CD14-positive monocyte (primary cell): ENCODE measurements at regions not wholly inside any gene's neighbourhood (a gene's known extent, or its start where the extent isn't known, plus 50 kb on each side); places are given as distances from the start of the nearest gene placed in this dataset.

ENCODE experiments used
- DNase-seq, 3 donors: peaks; one replicate each; pipeline ENCODE4 v3.0.0-alpha.2; 2011 to 2022
- H2AFZ ChIP-seq: 2 replicates; pipeline ENCODE4 v1.6.0; 2012; ENCODE audit warnings: mild to moderate bottlenecking, low read depth, low read length, inconsistent platforms; ENCODE audit not compliant: insufficient read depth, poor library complexity, severe bottlenecking
- H3K27ac ChIP-seq, 2 donors: 1 replicate in 1 of 2; 2 replicates in 1 of 2; pipeline ENCODE4 v1.5.1; 2012 to 2013; ENCODE audit warnings: low read length in 2 of 2, control low read depth in 1 of 2, inconsistent platforms in 1 of 2, low read depth in 1 of 2, mild to moderate bottlenecking in 1 of 2
- H3K27me3 ChIP-seq, 2 donors: one replicate each; pipeline versions ENCODE4 v1.6.0 to v1.6.1; 2011 to 2013; ENCODE audit warnings: low read length in 2 of 2; ENCODE audit not compliant: control insufficient read depth in 2 of 2, insufficient read depth in 2 of 2
- H3K36me3 ChIP-seq, 2 donors: replicated peaks in 1 of 2; 1 replicate in 1 of 2; 2 replicates in 1 of 2; pipeline versions ENCODE4 v1.5.1 to v1.6.1; 2012 to 2013; ENCODE audit warnings: low read length in 2 of 2, control low read depth in 1 of 2, inconsistent platforms in 1 of 2, mild to moderate bottlenecking in 1 of 2; ENCODE audit not compliant: insufficient read depth in 2 of 2, control insufficient read depth in 1 of 2
- H3K4me1 ChIP-seq, 2 donors: 1 replicate in 1 of 2; 2 replicates in 1 of 2; pipeline versions ENCODE4 v1.5.1 to v1.6.1; 2012 to 2013; ENCODE audit warnings: low read length in 2 of 2, control low read depth in 1 of 2, inconsistent platforms in 1 of 2, mild to moderate bottlenecking in 1 of 2, moderate library complexity in 1 of 2; ENCODE audit not compliant: insufficient read depth in 2 of 2, control insufficient read depth in 1 of 2
- H3K4me2 ChIP-seq: replicated peaks from 2 replicates; pipeline ENCODE3; 2012; ENCODE audit warnings: low read length, moderate library complexity, mild to moderate bottlenecking; ENCODE audit not compliant: poor library complexity, severe bottlenecking; ENCODE audit errors: extremely low read depth
- H3K4me3 ChIP-seq, 3 experiments: fragments of 200-600 bp in 1 of 3; sonication (generic) in 1 of 3; replicated peaks in 1 of 3; 1 replicate in 2 of 3; 2 replicates in 1 of 3; pipeline ENCODE4 v1.5.1; 2011 to 2013; ENCODE audit warnings: low read length in 3 of 3, mild to moderate bottlenecking in 3 of 3, control low read depth in 2 of 3, low read depth in 2 of 3, inconsistent platforms in 1 of 3, moderate library complexity in 1 of 3
- H3K79me2 ChIP-seq: 2 replicates; pipeline ENCODE4 v1.6.0; 2012; ENCODE audit warnings: mild to moderate bottlenecking, control low read depth, inconsistent platforms, low read length, moderate library complexity; ENCODE audit not compliant: insufficient read depth
- H3K9ac ChIP-seq: 2 replicates; pipeline ENCODE4 v1.6.0; 2017; ENCODE audit warnings: low read length, mild to moderate bottlenecking; ENCODE audit not compliant: insufficient read depth, poor library complexity, severe bottlenecking
- H3K9me3 ChIP-seq, 2 donors: replicated peaks in 1 of 2; 1 replicate in 1 of 2; 2 replicates in 1 of 2; pipeline versions ENCODE4 v1.5.1 to v1.6.1; 2012 to 2013; ENCODE audit warnings: low read length in 2 of 2, control low read depth in 1 of 2; ENCODE audit not compliant: control insufficient read depth in 1 of 2, insufficient read depth in 1 of 2
- H4K20me1 ChIP-seq: 2 replicates; pipeline ENCODE4 v1.6.0; 2012; ENCODE audit warnings: mild to moderate bottlenecking, low read length, control low read depth, moderate library complexity; ENCODE audit not compliant: insufficient read depth
- H3K27ac Mint-ChIP-seq, 7 donors: one replicate each; pipeline ENCODE4 v1.8.0; 2020; ENCODE audit warnings: mild to moderate bottlenecking in 7 of 7, mixed read lengths in 7 of 7, moderate library complexity in 6 of 7, inconsistent platforms in 2 of 7
- H3K27me3 Mint-ChIP-seq, 3 donors: one replicate each; pipeline ENCODE4 v1.8.0; 2021 to 2022; ENCODE audit warnings: low read depth in 3 of 3, mild to moderate bottlenecking in 3 of 3, mixed read lengths in 3 of 3, moderate library complexity in 3 of 3, inconsistent platforms in 1 of 3
- H3K36me3 Mint-ChIP-seq, 2 donors: one replicate each; pipeline ENCODE4 v1.8.0; 2020; ENCODE audit warnings: mixed read lengths in 2 of 2, inconsistent platforms in 1 of 2, mild to moderate bottlenecking in 1 of 2
- H3K4me1 Mint-ChIP-seq: one replicate; pipeline ENCODE4 v1.8.0; 2020; ENCODE audit warnings: mild to moderate bottlenecking, mixed read lengths
- H3K4me3 Mint-ChIP-seq, 2 donors: one replicate each; pipeline ENCODE4 v1.8.0; 2020; ENCODE audit warnings: mild to moderate bottlenecking in 2 of 2, mixed read lengths in 2 of 2, moderate library complexity in 1 of 2
- H3K9me3 Mint-ChIP-seq, 7 donors: one replicate each; pipeline ENCODE4 v1.8.0; 2020 to 2022; ENCODE audit warnings: mixed read lengths in 7 of 7, mild to moderate bottlenecking in 6 of 7, moderate library complexity in 6 of 7, inconsistent platforms in 2 of 7
- CTCF ChIP-seq: fragments of 200-600 bp; IDR thresholded peaks from one replicate; pipeline ENCODE4 v1.8.0; 2022; ENCODE audit warnings: antibody characterized with exemption, mild to moderate bottlenecking
- WGBS: methylation state at CpG from one replicate; pipeline ENCODE4 v1.1.5; 2013; ENCODE audit warnings: missing lambda C conversion rate; ENCODE audit not compliant: insufficient coverage; 5-methylcytosine and 5-hydroxymethylcytosine counted together
- intact Hi-C, 2 donors: fragments of 100-400 bp; cut with micrococcal nuclease; formaldehyde crosslinking; loops; one replicate each; pipeline versions ENCODE4 v1.15.0 to v1.15.1; 2023

DNA sequence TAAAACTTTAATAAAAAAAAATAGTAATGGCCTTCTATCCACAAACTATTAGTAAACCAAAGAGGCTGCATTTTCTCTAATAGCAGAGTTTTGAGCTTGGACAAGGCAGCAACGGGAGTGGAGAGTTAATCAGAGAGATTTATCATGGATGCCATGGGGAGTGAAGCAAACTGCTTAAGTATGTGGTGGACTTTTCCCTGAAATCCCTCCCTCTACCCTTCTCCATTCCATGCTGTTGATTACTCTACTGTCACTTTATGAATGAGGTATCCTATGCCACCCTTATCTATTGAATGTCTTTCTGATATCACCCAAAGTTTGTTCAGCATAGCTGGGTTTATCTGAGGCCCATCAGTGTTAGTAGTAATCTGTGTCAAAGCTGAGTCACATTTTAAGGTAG, 335.6 kb upstream of the TRAM1L1 start:
- H3K79me2 ChIP-seq, result no peaks in the 10 kb centered on the region
- H3K36me3 ChIP-seq, result no peaks in the 10 kb centered on the region
- H3K4me2 ChIP-seq, result no peak overlapping the region
- no peaks in the 10 kb centered on the region for H3K27me3 ChIP-seq
- DNase-seq, result no peak
- no peak overlapping the region for H3K4me3 Mint-ChIP-seq
- H4K20me1 ChIP-seq, result no peaks in the 10 kb centered on the region
- TF ChIP-seq CTCF, result no peak
- no peak overlapping the region for H3K9ac ChIP-seq
- H3K9me3 Mint-ChIP-seq, result peaks cover 0 to 4% (median 0%) of the 10 kb centered on the region in 7 donors
- H3K27ac Mint-ChIP-seq, result no peak overlapping the region
- H3K36me3 Mint-ChIP-seq, result no peaks in the 10 kb centered on the region
- H3K4me1 ChIP-seq, result no peaks in the 10 kb centered on the region
- H3K27me3 Mint-ChIP-seq, result no peaks in the 10 kb centered on the region
- intact Hi-C loops, result no loop called here
- no peaks in the 10 kb centered on the region for H3K4me1 Mint-ChIP-seq
- H3K4me3 ChIP-seq, result no peak overlapping the region
- WGBS, result no CpG with 5 or more reads among the region's 1 CpG
- H3K27ac ChIP-seq, result no peak overlapping the region
- H3K9me3 ChIP-seq, result no peaks in the 10 kb centered on the region
- H2AFZ ChIP-seq, result no peak overlapping the region

GRCh38 chr4:117421706-117422105, 336.3 kb upstream of the TRAM1L1 start:
- Histone ChIP-seq H3K79me2 (no peaks in the 10 kb centered on the region), H2AFZ (no peak overlapping the region), H3K9ac (no peak overlapping the region), H3K9me3 (no peaks in the 10 kb centered on the region), H3K27me3 (no peaks in the 10 kb centered on the region), H4K20me1 (no peaks in the 10 kb centered on the region), H3K4me1 (no peaks in the 10 kb centered on the region), H3K4me3 (no peak overlapping the region), H3K27ac (no peak overlapping the region), H3K4me2 (no peak overlapping the region), H3K36me3 (no peaks in the 10 kb centered on the region)
- Mint-ChIP-seq H3K4me3 (no peak overlapping the region), H3K27ac (no peak overlapping the region), H3K9me3 (peaks cover 0 to 4% (median 0%) of the 10 kb centered on the region in 7 donors), H3K27me3 (no peaks in the 10 kb centered on the region), H3K36me3 (no peaks in the 10 kb centered on the region), H3K4me1 (no peaks in the 10 kb centered on the region)
- no CpG with 5 or more reads among the region's 4 CpGs for WGBS
- no peak for TF ChIP-seq CTCF
- no peak for DNase-seq
- intact Hi-C loops, result no loop called here
